Stimulated activated CD4-positive, alpha-beta T cell treated with anti-CD3 and anti-CD28 coated beads, Interleukin-12 subunit alpha, Interleukin-12 subunit beta, amount 100 ng/mL, for 24 hours (primary cell): ENCODE measurements at regions not wholly inside any gene's neighbourhood (a gene's known extent, or its start where the extent isn't known, plus 50 kb on each side); places are given as distances from the start of the nearest gene placed in this dataset.

Experiments
- DNase-seq, 2 experiments: peaks; one replicate each; pipeline ENCODE4 v3.0.0-alpha.2; 2020; ENCODE audit warnings: low read depth in 2 of 2

- DNase-seq, result no peak
Observed at GRCh38 chr9:7402334-7403027, 397.1 kb downstream of the DMAC1 start.

- DNase-seq, result no peak
Observed at GRCh38 chr9:7401116-7401515, 398.5 kb downstream of the DMAC1 start.

- no peak for DNase-seq
Observed at GRCh38 chr9:7394002-7394774, 405.4 kb downstream of the DMAC1 start.

- no peak for DNase-seq
Observed at GRCh38 chr9:7392148-7392547, 407.4 kb downstream of the DMAC1 start.

DNA sequence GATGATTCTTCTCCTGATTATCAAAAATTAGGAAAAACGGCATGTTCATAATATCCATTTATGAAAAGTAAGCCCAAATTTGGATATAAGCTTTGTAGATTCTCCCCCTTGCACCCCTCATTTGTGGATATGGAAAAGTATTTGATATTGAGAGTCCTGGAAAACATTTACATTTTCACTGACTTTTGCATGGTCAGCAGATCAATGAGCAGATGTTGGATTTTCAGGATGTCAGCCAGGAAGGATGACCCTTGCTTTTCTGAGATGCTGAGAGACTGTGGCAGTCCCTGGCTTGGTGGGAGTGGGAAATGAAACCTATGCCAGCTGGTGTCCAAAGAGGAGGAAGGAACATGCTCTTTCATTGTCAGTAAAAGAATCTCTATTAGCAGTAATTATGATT, 410.8 kb downstream of the DMAC1 start:
- DNase-seq, result no peak

DNA sequence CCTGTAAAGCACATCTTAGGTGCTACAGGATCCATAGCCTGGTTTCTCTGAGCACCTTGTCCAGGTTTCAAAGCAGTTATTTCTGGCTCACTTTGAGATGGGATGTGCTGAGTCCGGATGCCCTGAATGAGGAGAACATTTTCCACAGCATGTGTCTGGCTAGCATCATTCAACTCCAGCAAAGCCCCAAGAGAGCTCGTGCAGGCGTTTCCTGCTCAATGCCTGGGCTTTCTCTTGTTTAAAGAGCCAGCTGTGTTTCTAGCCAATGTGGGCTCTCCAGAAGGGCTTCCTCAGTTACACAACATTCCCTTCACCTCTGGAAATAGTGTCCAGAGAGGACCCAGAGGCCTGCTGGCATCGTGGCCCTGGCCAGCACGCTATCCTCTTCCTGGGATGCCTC, 411.7 kb downstream of the DMAC1 start:
- no peak for DNase-seq

DNA sequence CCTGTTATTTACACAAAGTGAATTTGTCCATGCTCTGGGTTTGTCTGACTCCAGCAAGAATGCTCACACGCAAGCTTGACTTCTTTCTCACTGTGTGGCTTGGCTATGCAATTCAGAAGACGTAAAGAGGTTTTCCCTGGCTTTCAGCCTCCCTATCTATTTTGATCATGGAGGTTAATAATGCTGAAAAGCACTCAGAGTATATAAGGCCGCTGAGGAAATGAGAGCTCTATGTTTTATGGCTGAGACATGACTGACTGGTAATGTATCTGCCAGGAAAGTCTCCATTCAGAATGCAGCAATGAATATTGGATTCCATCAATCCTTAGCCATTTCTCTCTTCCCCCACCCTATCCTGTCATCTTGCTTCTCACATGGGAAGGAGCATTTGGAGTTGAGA, 417.3 kb downstream of the DMAC1 start:
- DNase-seq, result no peak

DNA sequence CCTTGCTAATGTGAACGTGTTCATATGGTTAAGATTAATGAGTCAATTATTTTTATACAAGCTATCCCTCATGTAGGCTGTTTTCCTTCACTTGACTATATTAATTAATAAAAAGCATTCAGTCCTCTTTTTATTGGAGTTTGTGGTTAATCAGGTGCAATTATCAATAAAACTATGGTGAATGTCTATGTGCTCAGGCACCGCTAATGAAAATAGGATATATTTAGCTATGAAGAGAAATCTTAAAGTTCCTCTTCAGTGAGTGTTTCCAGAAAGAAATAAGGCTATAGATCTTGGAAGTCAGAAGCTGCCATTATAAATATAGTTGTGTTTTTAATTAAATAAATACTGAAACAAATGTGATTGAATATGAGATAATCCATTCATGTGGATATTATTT, 422.1 kb downstream of the DMAC1 start:
- no peak for DNase-seq

- DNase-seq, result no peak
Observed at GRCh38 chr9:7376833-7377232, 422.7 kb downstream of the DMAC1 start.

- DNase-seq, result no peak
Observed at GRCh38 chr9:7376213-7376612, 423.4 kb downstream of the DMAC1 start.

- no peak for DNase-seq
Observed at GRCh38 chr9:7375013-7375511, 424.5 kb downstream of the DMAC1 start.

- DNase-seq, result no peak
Observed at GRCh38 chr9:7370988-7371387, 428.6 kb downstream of the DMAC1 start.

GRCh38 chr9:7370381-7370780, 429.2 kb downstream of the DMAC1 start:
- DNase-seq, result no peak

- no peak for DNase-seq
Observed at GRCh38 chr9:7369384-7369821, 430.2 kb downstream of the DMAC1 start.

GRCh38 chr9:7368410-7369292, 430.9 kb downstream of the DMAC1 start:
- no peak for DNase-seq

GRCh38 chr9:7367726-7368125, 431.9 kb downstream of the DMAC1 start:
- DNase-seq, result no peak

DNA sequence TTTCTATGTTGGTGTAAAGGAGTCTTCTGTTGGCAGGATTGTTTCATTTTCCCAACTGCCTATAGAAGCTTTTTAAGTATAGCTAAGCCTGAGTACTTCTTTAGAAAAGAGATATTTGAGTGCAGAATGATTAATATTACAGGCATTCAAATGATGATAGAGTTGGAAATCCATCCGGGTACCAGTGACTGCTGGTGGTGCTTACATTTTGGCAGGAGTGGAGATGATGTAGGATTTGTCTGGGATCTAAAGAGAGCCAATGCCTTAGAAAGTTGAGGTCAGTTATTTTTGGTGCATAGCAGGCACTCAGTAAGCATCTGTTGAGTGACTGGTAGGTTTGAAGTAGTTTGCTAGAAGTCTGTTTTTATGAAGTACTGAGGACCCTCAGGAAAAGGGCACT, 433.5 kb downstream of the DMAC1 start:
- no peak for DNase-seq

- no peak for DNase-seq
Observed at GRCh38 chr9:7363777-7364477, 435.7 kb downstream of the DMAC1 start.

DNA sequence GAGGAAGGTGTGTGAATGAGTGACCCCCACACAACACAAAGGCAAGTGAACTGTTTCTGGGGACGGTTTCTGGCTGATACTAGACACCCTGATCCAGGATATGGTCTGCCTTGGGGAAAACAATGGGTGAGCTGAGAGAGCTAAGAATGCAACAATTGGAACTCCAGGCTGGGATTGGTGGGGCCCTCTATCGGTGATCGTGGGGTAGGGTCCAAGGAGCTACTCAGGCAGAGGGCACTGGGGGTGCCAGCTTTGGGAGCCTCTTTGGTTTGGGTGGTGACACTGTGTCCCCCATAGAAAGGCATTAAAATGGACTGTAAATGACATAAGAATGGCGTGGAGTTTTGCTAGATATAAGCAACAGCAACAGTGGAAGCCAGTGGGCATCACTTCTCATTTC, 439.1 kb downstream of the DMAC1 start:
- no peak for DNase-seq

DNA sequence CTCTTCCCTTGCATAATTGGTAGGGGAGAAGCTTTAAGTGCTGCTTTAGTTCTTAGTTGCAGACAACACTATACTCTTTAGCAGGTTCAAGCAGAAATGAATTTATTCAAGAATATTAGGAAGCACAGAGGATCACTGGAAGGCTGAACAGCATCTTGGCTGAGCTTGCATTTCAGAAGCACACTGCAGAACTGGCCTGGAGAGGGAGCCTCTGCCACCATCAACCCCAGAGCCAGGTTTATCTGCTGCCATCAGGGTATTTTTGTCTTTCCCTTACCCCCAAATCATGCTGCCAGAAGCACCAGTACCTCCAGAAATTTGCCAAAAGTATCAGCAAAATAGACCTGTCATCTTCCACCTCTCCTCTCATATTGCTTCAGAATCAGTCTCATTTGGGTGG, 440.7 kb downstream of the DMAC1 start:
- DNase-seq, result no peak

GRCh38 chr9:7354704-7355103, 444.9 kb downstream of the DMAC1 start:
- no peak for DNase-seq

GRCh38 chr9:7348692-7349091, 450.9 kb downstream of the DMAC1 start:
- no peak for DNase-seq
